PFSK-1 (cell line): ENCODE measurements at regions not wholly inside any gene's neighbourhood (a gene's known extent, or its start where the extent isn't known, plus 50 kb on each side); places are given as distances from the start of the nearest gene placed in this dataset.

Source experiments
- FOXP2 ChIP-seq: optimal IDR thresholded peaks from 2 replicates; pipeline ENCODE3; 2011; ENCODE audit warnings: borderline replicate concordance, control low read depth, inconsistent platforms; ENCODE audit not compliant: insufficient read depth; ENCODE audit errors: extremely low read length, extremely low read depth
- POLR2AphosphoS5 ChIP-seq: IDR thresholded peaks from 2 replicates; pipeline ENCODE4 v1.6.1; 2012; ENCODE audit warnings: low read depth, mild to moderate bottlenecking, control low read depth, low read length, moderate library complexity
- SIN3A ChIP-seq: IDR thresholded peaks from 2 replicates; pipeline ENCODE4 v1.6.1; 2012; ENCODE audit warnings: mild to moderate bottlenecking, low read length, moderate library complexity, borderline replicate concordance; ENCODE audit not compliant: insufficient read depth
- TAF1 ChIP-seq: IDR thresholded peaks from 2 replicates; pipeline ENCODE4 v1.6.1; 2012; ENCODE audit warnings: low read length, control low read depth, borderline replicate concordance; ENCODE audit not compliant: insufficient read depth

GRCh38 chr2:240298803-240299709 is 136.4 kb upstream of the GPC1 start:
- no peak for TF ChIP-seq POLR2AphosphoS5
- no peak for TF ChIP-seq TAF1
- no peak for TF ChIP-seq SIN3A
- no peak for TF ChIP-seq FOXP2
